GM10266 (cell line): ENCODE measurements at regions not wholly inside any gene's neighbourhood (a gene's known extent, or its start where the extent isn't known, plus 50 kb on each side); places are given as distances from the start of the nearest gene placed in this dataset.

Source experiments
- DNase-seq: peaks from one replicate; pipeline ENCODE4 v3.0.0; 2012; ENCODE audit errors: extremely low spot score
- CTCF ChIP-seq: IDR thresholded peaks from 2 replicates; pipeline ENCODE4 v1.5.1; 2012; ENCODE audit warnings: mild to moderate bottlenecking, low read depth; ENCODE audit not compliant: control insufficient read depth, insufficient read depth; ENCODE audit errors: missing control alignments

DNA sequence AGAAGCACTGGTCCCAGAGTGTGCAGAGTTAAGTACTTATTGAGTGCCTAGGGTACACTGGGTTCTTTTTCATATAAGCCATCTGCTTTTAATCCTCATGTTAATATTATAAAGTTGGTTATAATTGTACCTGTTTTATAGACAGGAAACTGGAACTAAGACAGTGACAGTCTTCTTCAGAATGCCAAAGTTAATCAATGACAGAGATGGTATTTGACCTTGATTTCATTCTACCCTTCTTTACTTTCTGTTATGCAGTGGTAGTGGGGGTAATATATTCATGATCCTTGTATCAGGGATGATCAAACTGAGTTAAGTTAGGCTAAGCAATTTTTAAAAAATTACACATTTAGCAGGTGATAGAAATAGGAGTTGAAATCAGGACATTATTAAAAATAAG, 108.6 kb upstream of the GOT2 start:
- no peak for DNase-seq
- TF ChIP-seq CTCF, result no peak

GRCh38 chr16:58842156-58842555, 108.0 kb upstream of the GOT2 start:
- TF ChIP-seq CTCF, result no peak
- no peak for DNase-seq

DNA sequence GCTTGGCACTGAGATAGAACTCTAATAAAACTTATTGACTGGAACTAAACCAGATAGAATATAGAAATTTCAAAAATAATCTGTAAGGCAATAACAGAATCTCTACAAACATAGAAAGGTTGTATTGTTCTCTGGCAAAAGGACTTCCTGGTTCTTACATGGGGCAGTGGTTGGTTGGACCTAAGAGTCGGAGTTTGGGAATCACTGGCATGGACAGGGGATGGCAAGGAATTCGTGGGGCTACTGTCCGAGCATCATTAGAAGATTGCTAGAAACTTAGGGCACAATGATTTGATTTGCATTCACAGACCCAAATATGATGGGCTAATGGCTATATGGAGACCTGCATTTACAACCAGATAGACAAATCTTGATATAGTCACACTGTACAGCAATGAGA, 103.8 kb upstream of the GOT2 start:
- no peak for DNase-seq
- TF ChIP-seq CTCF, result no peak

DNA sequence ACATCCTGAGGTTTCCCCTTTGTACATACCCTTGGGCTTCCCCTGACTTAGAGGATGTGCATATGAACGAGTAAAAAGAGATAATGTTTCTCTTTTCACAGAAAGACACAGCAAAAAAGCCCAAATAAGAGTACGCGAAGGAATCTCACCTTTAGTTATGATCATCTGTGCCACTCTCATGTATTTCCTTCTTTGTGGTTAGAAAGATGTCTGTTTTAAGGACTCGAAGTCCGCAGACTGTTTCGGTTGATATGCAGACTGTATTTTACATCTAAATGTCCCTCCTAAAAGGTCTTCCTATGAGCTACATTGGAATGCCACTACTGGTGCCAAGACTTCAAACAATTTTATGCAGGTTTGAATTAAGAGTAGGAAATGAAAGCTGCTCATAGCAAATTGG, 102.3 kb upstream of the GOT2 start:
- DNase-seq, result no peak
- TF ChIP-seq CTCF, result no peak

GRCh38 chr16:58832386-58832895, 98.3 kb upstream of the GOT2 start:
- DNase-seq, result no peak
- no peak for TF ChIP-seq CTCF

DNA sequence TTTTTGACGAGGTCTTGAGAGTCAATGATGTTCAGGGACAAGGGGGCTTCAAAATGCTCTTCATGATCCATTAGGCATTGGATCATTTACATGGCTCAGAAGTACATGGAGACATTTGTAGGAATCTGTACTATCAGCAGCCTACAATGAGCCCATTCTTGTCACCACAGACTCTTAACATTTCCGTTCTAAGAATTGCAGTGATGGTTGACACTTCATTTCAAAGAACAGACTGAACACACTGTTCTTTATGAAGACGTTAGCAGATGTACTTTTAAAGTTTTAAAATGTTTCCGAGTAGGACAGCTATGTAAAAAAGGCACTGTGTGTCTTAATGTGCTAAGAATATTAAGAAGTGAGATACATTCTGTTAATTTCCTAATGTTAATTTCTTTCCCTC, 97.3 kb upstream of the GOT2 start:
- no peak for DNase-seq
- TF ChIP-seq CTCF, result no peak

- no peak for TF ChIP-seq CTCF
- no peak for DNase-seq
Observed at GRCh38 chr16:58828901-58829545, 94.9 kb upstream of the GOT2 start.
